Central memory CD8-positive, alpha-beta T cell (primary cell): ENCODE measurements at regions not wholly inside any gene's neighbourhood (a gene's known extent, or its start where the extent isn't known, plus 50 kb on each side); places are given as distances from the start of the nearest gene placed in this dataset.
"Not testable (repeated sequence)": the region's sequence is repeated elsewhere in the genome, so short reads cannot be mapped to it uniquely, and the experiment has no call there.

Experiments
- ATAC-seq: fragments of 150-1000 bp; cut with Tn5 transposase; replicated peaks from 2 replicates; pipeline ENCODE4 v1.10.0; 2022; ENCODE audit warnings: mild to moderate bottlenecking, moderate FRiP score, moderate number of reproducible peaks; ENCODE audit not compliant: poor library complexity, severe bottlenecking; ENCODE audit errors: extremely low read depth
- DNase-seq, 2 donors: peaks; one replicate each; pipeline ENCODE4 v3.0.0; 2021; ENCODE audit warnings: low spot score in 2 of 2
- H3K27ac Mint-ChIP-seq: one replicate; pipeline ENCODE4 v1.8.0; 2022; ENCODE audit warnings: low read depth, mild to moderate bottlenecking, moderate library complexity, mixed read lengths
- H3K27me3 Mint-ChIP-seq: one replicate; pipeline ENCODE4 v1.8.0; 2022; ENCODE audit warnings: mixed read lengths
- H3K36me3 Mint-ChIP-seq: one replicate; pipeline ENCODE4 v1.8.0; 2022; ENCODE audit warnings: mild to moderate bottlenecking, moderate library complexity, mixed read lengths; ENCODE audit not compliant: insufficient read depth
- H3K4me1 Mint-ChIP-seq: one replicate; pipeline ENCODE4 v1.8.0; 2022; ENCODE audit warnings: mixed read lengths
- H3K4me3 Mint-ChIP-seq: one replicate; pipeline ENCODE4 v1.8.0; 2022; ENCODE audit warnings: mild to moderate bottlenecking, moderate library complexity, mixed read lengths
- H3K9me3 Mint-ChIP-seq: one replicate; pipeline ENCODE4 v1.8.0; 2022; ENCODE audit warnings: mixed read lengths

- Mint-ChIP-seq H3K27me3 (no peaks in the 10 kb centered on the region), H3K36me3 (no peaks in the 10 kb centered on the region), H3K4me1 (no peaks in the 10 kb centered on the region), H3K9me3 (no peaks in the 10 kb centered on the region), H3K4me3 (no peak overlapping the region), H3K27ac (no peak overlapping the region)
- ATAC-seq (no peak), DNase-seq (no peak)
These were observed 474.9 kb downstream of the ATP23 start for GRCh38 chr12:58416236-58416635.

GRCh38 chr12:58419196-58419760 is 477.9 kb downstream of the ATP23 start:
- H3K27ac Mint-ChIP-seq: no peak overlapping the region
- DNase-seq (no peak), ATAC-seq (no peak)
- H3K36me3 Mint-ChIP-seq: no peaks in the 10 kb centered on the region
- H3K9me3 Mint-ChIP-seq: no peaks in the 10 kb centered on the region
- no peaks in the 10 kb centered on the region for H3K4me1 Mint-ChIP-seq
- H3K27me3 Mint-ChIP-seq: no peaks in the 10 kb centered on the region
- H3K4me3 Mint-ChIP-seq: no peak overlapping the region

- no peak for DNase-seq
- Mint-ChIP-seq H3K4me1 (no peaks in the 10 kb centered on the region), H3K9me3 (no peaks in the 10 kb centered on the region), H3K36me3 (no peaks in the 10 kb centered on the region), H3K4me3 (no peak overlapping the region), H3K27ac (no peak overlapping the region), H3K27me3 (no peaks in the 10 kb centered on the region)
- ATAC-seq: no peak
These were observed 478.5 kb downstream of the ATP23 start for GRCh38 chr12:58419905-58420304.

GRCh38 chr12:58420503-58420902 is 479.1 kb downstream of the ATP23 start:
- Mint-ChIP-seq H3K27ac (no peak overlapping the region), H3K36me3 (no peaks in the 10 kb centered on the region), H3K27me3 (no peaks in the 10 kb centered on the region), H3K4me1 (no peaks in the 10 kb centered on the region), H3K4me3 (no peak overlapping the region), H3K9me3 (no peaks in the 10 kb centered on the region)
- ATAC-seq (no peak), DNase-seq (no peak)

- Mint-ChIP-seq H3K4me1 (no peaks in the 10 kb centered on the region), H3K4me3 (no peak overlapping the region), H3K27ac (no peak overlapping the region), H3K9me3 (no peaks in the 10 kb centered on the region), H3K27me3 (no peaks in the 10 kb centered on the region), H3K36me3 (no peaks in the 10 kb centered on the region)
- ATAC-seq (no peak), DNase-seq (no peak)
These were observed 480.6 kb downstream of the ATP23 start for GRCh38 chr12:58421990-58422389.

- Mint-ChIP-seq H3K27me3 (peaks cover 16% of the 10 kb centered on the region), H3K4me1 (no peaks in the 10 kb centered on the region), H3K9me3 (peaks cover 6% of the 10 kb centered on the region), H3K36me3 (no peaks in the 10 kb centered on the region), H3K4me3 (no peak overlapping the region), H3K27ac (no peak overlapping the region)
- no peak for ATAC-seq
- no peak for DNase-seq
These were observed 483.5 kb downstream of the ATP23 start for GRCh38 chr12:58424735-58425392.

GRCh38 chr12:58425481-58426392 is 484.4 kb downstream of the ATP23 start:
- peaks cover 16% of the 10 kb centered on the region for H3K27me3 Mint-ChIP-seq
- H3K36me3 Mint-ChIP-seq: no peaks in the 10 kb centered on the region
- DNase-seq (no peak), ATAC-seq (no peak)
- no peak overlapping the region for H3K4me3 Mint-ChIP-seq
- H3K9me3 Mint-ChIP-seq: peaks cover 6% of the 10 kb centered on the region
- no peaks in the 10 kb centered on the region for H3K4me1 Mint-ChIP-seq
- no peak overlapping the region for H3K27ac Mint-ChIP-seq

DNA sequence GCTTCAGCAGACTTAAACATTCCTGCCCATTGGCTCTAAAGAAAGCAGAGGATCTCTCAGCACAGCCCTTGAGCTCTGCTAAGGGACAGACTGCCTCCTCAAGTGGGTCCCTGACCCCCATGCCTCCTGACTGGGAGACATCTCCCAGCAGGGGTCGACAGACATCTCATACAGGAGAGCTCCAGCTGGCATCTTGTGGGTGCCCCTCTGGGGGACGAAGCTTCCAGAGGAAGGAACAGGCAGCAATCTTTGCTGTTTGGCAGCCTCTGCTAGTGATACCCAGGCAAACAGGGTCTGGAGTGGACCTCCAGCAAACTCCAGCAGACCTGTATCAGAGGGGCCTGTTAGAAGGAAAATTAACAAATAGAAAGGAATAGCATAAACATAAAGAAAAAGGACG is 485.1 kb downstream of the ATP23 start:
- not testable (repeated sequence) for DNase-seq, H3K4me1 Mint-ChIP-seq, H3K27ac Mint-ChIP-seq

GRCh38 chr12:58433959-58434358 is 486.3 kb downstream of the LRIG3 start:
- Mint-ChIP-seq H3K9me3 (peaks cover 6% of the 10 kb centered on the region), H3K36me3 (no peaks in the 10 kb centered on the region), H3K27me3 (no peaks in the 10 kb centered on the region), H3K27ac (no peak overlapping the region), H3K4me1 (no peaks in the 10 kb centered on the region), H3K4me3 (no peak overlapping the region)
- ATAC-seq (no peak), DNase-seq (no peak)

More for the DNA sequence above, 485.1 kb downstream of the ATP23 start:
- not testable (repeated sequence) for H3K9me3 Mint-ChIP-seq, ATAC-seq, H3K36me3 Mint-ChIP-seq, H3K4me3 Mint-ChIP-seq
- peaks cover 16% of the 10 kb centered on the region for H3K27me3 Mint-ChIP-seq

DNA sequence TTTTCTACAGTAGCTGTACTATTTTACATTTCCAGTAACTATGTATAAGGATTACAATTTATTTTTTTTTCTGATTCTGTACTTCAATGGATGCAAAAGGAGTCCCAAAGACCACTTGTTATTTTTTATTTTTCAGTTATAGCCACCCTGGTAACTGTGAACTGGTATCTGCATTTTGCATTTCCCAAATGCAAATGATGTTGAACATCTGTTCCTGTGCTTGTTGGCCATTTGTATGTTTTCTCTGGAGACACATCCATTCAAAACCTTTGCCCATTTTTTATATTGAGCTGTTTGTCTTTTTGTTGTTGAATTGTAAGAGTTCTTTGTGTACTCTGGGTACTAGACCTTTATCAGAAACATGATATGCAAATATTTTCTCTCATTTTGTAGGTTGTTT is 485.6 kb downstream of the LRIG3 start:
- Mint-ChIP-seq H3K9me3 (peaks cover 14% of the 10 kb centered on the region), H3K27me3 (no peaks in the 10 kb centered on the region), H3K27ac (no peak overlapping the region), H3K4me3 (no peak overlapping the region), H3K4me1 (no peaks in the 10 kb centered on the region), H3K36me3 (no peaks in the 10 kb centered on the region)
- no peak for ATAC-seq
- DNase-seq: no peak

- no peak for ATAC-seq
- H3K9me3 Mint-ChIP-seq: peaks cover 15% of the 10 kb centered on the region
- no peak for DNase-seq
- no peaks in the 10 kb centered on the region for H3K36me3 Mint-ChIP-seq
- H3K4me3 Mint-ChIP-seq: no peak overlapping the region
- H3K27ac Mint-ChIP-seq: no peak overlapping the region
- no peaks in the 10 kb centered on the region for H3K27me3 Mint-ChIP-seq
- no peaks in the 10 kb centered on the region for H3K4me1 Mint-ChIP-seq
These were observed 484.7 kb downstream of the LRIG3 start for GRCh38 chr12:58435647-58436046.

- no peaks in the 10 kb centered on the region for H3K36me3 Mint-ChIP-seq
- H3K27ac Mint-ChIP-seq: no peak overlapping the region
- H3K4me1 Mint-ChIP-seq: no peaks in the 10 kb centered on the region
- H3K27me3 Mint-ChIP-seq: no peaks in the 10 kb centered on the region
- H3K9me3 Mint-ChIP-seq: peaks cover 16% of the 10 kb centered on the region
- ATAC-seq (no peak), DNase-seq (no peak)
- no peak overlapping the region for H3K4me3 Mint-ChIP-seq
These were observed 478.8 kb downstream of the LRIG3 start for GRCh38 chr12:58441483-58441882.
